ENCODE measurements at regions not wholly inside any gene's neighbourhood (a gene's known extent, or its start where the extent isn't known, plus 50 kb on each side); places are given as distances from the start of the nearest gene placed in this dataset.

GRCh38 chr20:39603219-39603618 lies 641.1 kb downstream of the DHX35 start:
- Histone ChIP-seq H3K9me2 (replicated peaks; ENCODE audit: insufficient read depth, low read length) (no peaks in the 10 kb centered on the region; the same call in 1 of the 2 replicates), H3K9ac (ENCODE audit: low read length) (no peak overlapping the region), H3K27me3 (ENCODE audit: low read length) (no peaks in the 10 kb centered on the region)

GRCh38 chr20:39602649-39603048 lies 640.5 kb downstream of the DHX35 start:
- no peaks in the 10 kb centered on the region for H3K9me3 ChIP-seq (ENCODE audit: insufficient read depth, low read length)
- H3K9me2 ChIP-seq (replicated peaks; ENCODE audit: insufficient read depth, low read length) = no peaks in the 10 kb centered on the region; the same call in 1 of the 2 replicates
- no peak overlapping the region for H3K4me3 ChIP-seq (ENCODE audit: insufficient read depth, low read length, poor library complexity, severe bottlenecking)
- no peak for TF ChIP-seq CTCF (IDR thresholded peaks at IDR 0.05; ENCODE audit: insufficient read depth, low read length, poor library complexity, severe bottlenecking)
- TF ChIP-seq EZH2phosphoT487 (conservative IDR thresholded peaks at IDR 0.05; ENCODE audit: low read length) = no peak
- H4K20me1 ChIP-seq (ENCODE audit: low read depth, low read length) = no peaks in the 10 kb centered on the region
- no peaks in the 10 kb centered on the region for H3K27me3 ChIP-seq (ENCODE audit: low read length)
- no peak overlapping the region for H3K4me2 ChIP-seq (ENCODE audit: low read depth, low read length, poor library complexity, severe bottlenecking)
- H3K27ac ChIP-seq (ENCODE audit: low read depth, low read length) = no peak overlapping the region
- H3K9ac ChIP-seq (ENCODE audit: low read length) = no peak overlapping the region
- no peaks in the 10 kb centered on the region for H3K36me3 ChIP-seq (ENCODE audit: low read length)
- H2AFZ ChIP-seq (ENCODE audit: low read depth, low read length, severe bottlenecking) = no peak overlapping the region
- H3F3A ChIP-seq (ENCODE audit: insufficient read depth) = no peaks in the 10 kb centered on the region
- no peaks in the 10 kb centered on the region for H3K79me2 ChIP-seq (ENCODE audit: insufficient read depth, low read length)

More at GRCh38 chr20:39603219-39603618, 641.1 kb downstream of the DHX35 start:
- TF ChIP-seq CTCF (IDR thresholded peaks at IDR 0.05; ENCODE audit: insufficient read depth, low read length, poor library complexity, severe bottlenecking) (no peak), EZH2phosphoT487 (conservative IDR thresholded peaks at IDR 0.05; ENCODE audit: low read length) (no peak)
- Histone ChIP-seq H3K79me2 (ENCODE audit: insufficient read depth, low read length) (no peaks in the 10 kb centered on the region), H3K9me3 (ENCODE audit: insufficient read depth, low read length) (no peaks in the 10 kb centered on the region), H3K27ac (ENCODE audit: low read depth, low read length) (no peak overlapping the region), H3K36me3 (ENCODE audit: low read length) (no peaks in the 10 kb centered on the region), H3K4me3 (ENCODE audit: insufficient read depth, low read length, poor library complexity, severe bottlenecking) (no peak overlapping the region), H3F3A (ENCODE audit: insufficient read depth) (no peaks in the 10 kb centered on the region), H2AFZ (ENCODE audit: low read depth, low read length, severe bottlenecking) (no peak overlapping the region), H3K4me2 (ENCODE audit: low read depth, low read length, poor library complexity, severe bottlenecking) (no peak overlapping the region), H4K20me1 (ENCODE audit: low read depth, low read length) (no peaks in the 10 kb centered on the region)

GRCh38 chr20:39600871-39601270 lies 638.7 kb downstream of the DHX35 start:
- Histone ChIP-seq H3K36me3 (ENCODE audit: low read length) (no peaks in the 10 kb centered on the region), H3F3A (ENCODE audit: insufficient read depth) (no peaks in the 10 kb centered on the region), H3K4me3 (ENCODE audit: insufficient read depth, low read length, poor library complexity, severe bottlenecking) (no peak overlapping the region), H3K9me2 (replicated peaks; ENCODE audit: insufficient read depth, low read length) (no peaks in the 10 kb centered on the region; the same call in 1 of the 2 replicates), H4K20me1 (ENCODE audit: low read depth, low read length) (no peaks in the 10 kb centered on the region), H3K9ac (ENCODE audit: low read length) (no peak overlapping the region), H2AFZ (ENCODE audit: low read depth, low read length, severe bottlenecking) (no peak overlapping the region), H3K27ac (ENCODE audit: low read depth, low read length) (no peak overlapping the region), H3K4me2 (ENCODE audit: low read depth, low read length, poor library complexity, severe bottlenecking) (no peak overlapping the region), H3K79me2 (ENCODE audit: insufficient read depth, low read length) (no peaks in the 10 kb centered on the region), H3K27me3 (ENCODE audit: low read length) (no peaks in the 10 kb centered on the region), H3K9me3 (ENCODE audit: insufficient read depth, low read length) (no peaks in the 10 kb centered on the region)
- TF ChIP-seq CTCF (IDR thresholded peaks at IDR 0.05; ENCODE audit: insufficient read depth, low read length, poor library complexity, severe bottlenecking) (no peak), EZH2phosphoT487 (conservative IDR thresholded peaks at IDR 0.05; ENCODE audit: low read length) (no peak)

Data from SU-DHL-6 (cell line).